ENCODE measurements at regions not wholly inside any gene's neighbourhood (a gene's known extent, or its start where the extent isn't known, plus 50 kb on each side); places are given as distances from the start of the nearest gene placed in this dataset.

DNA sequence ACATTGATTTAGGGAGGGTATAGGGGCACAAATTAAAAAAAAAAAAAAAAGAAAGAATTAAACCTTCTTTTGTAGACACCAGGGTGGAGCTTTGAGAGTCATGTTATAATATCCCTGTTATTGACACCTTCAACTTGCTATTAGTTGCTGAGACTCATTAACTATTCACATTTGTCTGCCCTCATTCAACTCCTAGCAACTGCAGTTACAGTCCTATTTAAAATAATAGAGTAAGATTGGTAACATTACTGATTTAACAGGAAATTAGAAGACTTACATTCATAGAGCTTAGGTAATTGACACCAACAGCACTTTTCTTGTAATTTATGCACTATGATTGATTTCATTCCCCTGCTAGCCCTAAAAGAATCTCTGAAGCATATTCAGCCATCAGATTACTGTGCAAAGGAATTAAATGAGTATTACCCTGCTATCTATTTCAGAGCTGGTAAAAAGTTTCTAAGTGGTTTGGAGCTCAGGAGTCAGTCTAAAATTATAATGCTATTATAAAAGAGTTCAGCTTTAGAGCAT lies 148.8 kb upstream of the TBL1XR1 start:
- TF ChIP-seq, protein P1, sequence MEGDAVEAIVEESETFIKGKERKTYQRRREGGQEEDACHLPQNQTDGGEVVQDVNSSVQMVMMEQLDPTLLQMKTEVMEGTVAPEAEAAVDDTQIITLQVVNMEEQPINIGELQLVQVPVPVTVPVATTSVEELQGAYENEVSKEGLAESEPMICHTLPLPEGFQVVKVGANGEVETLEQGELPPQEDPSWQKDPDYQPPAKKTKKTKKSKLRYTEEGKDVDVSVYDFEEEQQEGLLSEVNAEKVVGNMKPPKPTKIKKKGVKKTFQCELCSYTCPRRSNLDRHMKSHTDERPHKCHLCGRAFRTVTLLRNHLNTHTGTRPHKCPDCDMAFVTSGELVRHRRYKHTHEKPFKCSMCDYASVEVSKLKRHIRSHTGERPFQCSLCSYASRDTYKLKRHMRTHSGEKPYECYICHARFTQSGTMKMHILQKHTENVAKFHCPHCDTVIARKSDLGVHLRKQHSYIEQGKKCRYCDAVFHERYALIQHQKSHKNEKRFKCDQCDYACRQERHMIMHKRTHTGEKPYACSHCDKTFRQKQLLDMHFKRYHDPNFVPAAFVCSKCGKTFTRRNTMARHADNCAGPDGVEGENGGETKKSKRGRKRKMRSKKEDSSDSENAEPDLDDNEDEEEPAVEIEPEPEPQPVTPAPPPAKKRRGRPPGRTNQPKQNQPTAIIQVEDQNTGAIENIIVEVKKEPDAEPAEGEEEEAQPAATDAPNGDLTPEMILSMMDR (IDR thresholded peaks at IDR 0.05; ENCODE audit: low read length), result no peak
- no peak for TF ChIP-seq EZH2 (optimal IDR thresholded peaks at IDR 0.05; ENCODE audit: low read depth, low read length)

Measured in MM.1S (cell line).